ENCODE measurements at regions not wholly inside any gene's neighbourhood (a gene's known extent, or its start where the extent isn't known, plus 50 kb on each side); places are given as distances from the start of the nearest gene placed in this dataset.

- no peaks in the 10 kb centered on the region for H3K9me2 ChIP-seq (ENCODE audit: insufficient read depth)
- no peaks in the 10 kb centered on the region for H3K9me3 ChIP-seq (ENCODE audit: control insufficient read depth in 1 of 2, insufficient read depth in 1 of 2, low read depth in 1 of 2, low read length in 2 of 2)
- no peak overlapping the region for H2AFZ ChIP-seq (ENCODE audit: low read depth, low read length, poor library complexity, severe bottlenecking)
- no TSS peak for BruUV-seq (replicated peaks)
- intact Hi-C loops (cut with micrococcal nuclease) = no loop called here
- DNase-seq (ENCODE audit: low read depth, low spot score) (no peak), ATAC-seq (no peak)
- H3K36me3 ChIP-seq (ENCODE audit: control insufficient read depth in 1 of 2, insufficient read depth in 2 of 2, low read length in 2 of 2) = no peaks in the 10 kb centered on the region
- TF ChIP-seq SIN3A (IDR thresholded peaks at IDR 0.05; ENCODE audit: low read depth) = no peak
- TF ChIP-seq, protein P1, sequence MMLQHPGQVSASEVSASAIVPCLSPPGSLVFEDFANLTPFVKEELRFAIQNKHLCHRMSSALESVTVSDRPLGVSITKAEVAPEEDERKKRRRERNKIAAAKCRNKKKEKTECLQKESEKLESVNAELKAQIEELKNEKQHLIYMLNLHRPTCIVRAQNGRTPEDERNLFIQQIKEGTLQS (IDR thresholded peaks at IDR 0.05) = no peak
- no peak for TF ChIP-seq POLR2AphosphoS5 (IDR thresholded peaks at IDR 0.05; ENCODE audit: low read depth, low read length)
- TF ChIP-seq ELF1 (IDR thresholded peaks at IDR 0.05; ENCODE audit: borderline replicate concordance, low read depth) = no peak
- TF ChIP-seq JUND (IDR thresholded peaks at IDR 0.05) = no peak
- TF ChIP-seq ZBTB33 (IDR thresholded peaks at IDR 0.05; ENCODE audit: extremely low read depth, insufficient replicate concordance, low read length) = no peak
- no peak for TF ChIP-seq CEBPB (IDR thresholded peaks at IDR 0.05; ENCODE audit: low read depth)
- TF ChIP-seq EZH2 (IDR thresholded peaks at IDR 0.05) = no peak
- TF ChIP-seq POLR2A (IDR thresholded peaks at IDR 0.05; ENCODE audit: borderline replicate concordance, extremely low read depth, insufficient read depth, insufficient read length) = no peak
- TF ChIP-seq CBX3 (IDR thresholded peaks at IDR 0.05; ENCODE audit: low read depth) = no peak
- TF ChIP-seq ZFX (IDR thresholded peaks at IDR 0.05) = no peak
- no peak for TF ChIP-seq EZH2phosphoT487 (IDR thresholded peaks at IDR 0.05; ENCODE audit: borderline replicate concordance)
- TF ChIP-seq FOSL1 (IDR thresholded peaks at IDR 0.05; ENCODE audit: low read depth) = no peak
- no peak for TF ChIP-seq SP1 (IDR thresholded peaks at IDR 0.05; ENCODE audit: low read depth)
- TF ChIP-seq TCF7L2 (IDR thresholded peaks at IDR 0.05; ENCODE audit: borderline replicate concordance, extremely low read depth, insufficient read depth, insufficient read length) = no peak
- no peak for TF ChIP-seq YY1 (IDR thresholded peaks at IDR 0.05; ENCODE audit: extremely low read depth, insufficient replicate concordance, low read depth, low read length)
- TF ChIP-seq RAD21 (IDR thresholded peaks at IDR 0.05; ENCODE audit: low read depth) = no peak
- TF ChIP-seq CTCF (IDR thresholded peaks at IDR 0.05 in 2 of 3, conservative IDR thresholded peaks at IDR 0.05 in 1 of 3; ENCODE audit: borderline replicate concordance in 1 of 3, insufficient read depth in 1 of 3, low read depth in 2 of 3, low read length in 2 of 3) = no peak
- no peak for TF ChIP-seq MAX (IDR thresholded peaks at IDR 0.05)
- no peak for TF ChIP-seq ZNF274 (IDR thresholded peaks at IDR 0.05; ENCODE audit: low read depth, low read length)
- H3K27me3 ChIP-seq (ENCODE audit: insufficient read depth, low read length) = no peaks in the 10 kb centered on the region
- H3K79me2 ChIP-seq (ENCODE audit: insufficient read depth, low read length) = no peaks in the 10 kb centered on the region
- H3K4me2 ChIP-seq (ENCODE audit: low read length) = no peak overlapping the region
- ChIA-PET POLR2A (no interaction called here), CTCF (no interaction called here), RAD21 (ENCODE audit: low non-redundant PET in 1 of 2, low total read pairs in 2 of 2, uncharacterized antibody in 2 of 2, unreplicated experiment in 2 of 2) (no interaction called here)
- H3K4me1 ChIP-seq (ENCODE audit: control insufficient read depth in 1 of 2, insufficient read depth in 2 of 2, low read length in 2 of 2) = no peaks in the 10 kb centered on the region
- H3K4me3 ChIP-seq (replicated peaks in 1 of 2; ENCODE audit: low read depth in 1 of 2, low read length in 2 of 2) = no peak overlapping the region
- no peaks in the 10 kb centered on the region for H4K20me1 ChIP-seq (ENCODE audit: insufficient read depth)
- H3K27ac ChIP-seq (ENCODE audit: low read depth, low read length) = no peak overlapping the region
- H3K9ac ChIP-seq (ENCODE audit: low read length) = no peak overlapping the region
Measured at GRCh38 chr3:70880421-70880820, 568.0 kb upstream of the MDFIC2 start.
